GM23338 (cell line): ENCODE measurements at regions not wholly inside any gene's neighbourhood (a gene's known extent, or its start where the extent isn't known, plus 50 kb on each side); places are given as distances from the start of the nearest gene placed in this dataset.
A peak's percentile ranks its signal among the peaks of the same experiment; 100 is the strongest.

Experiments
- ATAC-seq: fragments of 200-7000 bp; cut with Tn5 transposase; 3 replicates; pipeline ENCODE4 v1.9.1; 2020
- DNase-seq: peaks from one replicate; pipeline ENCODE4 v3.0.0-alpha.2; 2015; ENCODE audit warnings: low spot score
- H2AFZ ChIP-seq: fragments of 200-600 bp; sonication (generic); 2 replicates; pipeline ENCODE4 v1.8.0; 2016; ENCODE audit warnings: antibody characterized with exemption, mild to moderate bottlenecking, moderate library complexity
- H3F3A ChIP-seq: fragments of 200-600 bp; sonication (generic); replicated peaks from 2 replicates; pipeline ENCODE4 v1.8.0; 2017; ENCODE audit warnings: antibody characterized with exemption, mixed run types, low read depth
- H3K27ac ChIP-seq: fragments of 200-600 bp; sonication (generic); 2 replicates; pipeline ENCODE4 v1.6.1; 2016; ENCODE audit warnings: low read depth
- H3K27me3 ChIP-seq: fragments of 200-600 bp; sonication (generic); 2 replicates; pipeline ENCODE4 v1.8.0; 2016; ENCODE audit warnings: mild to moderate bottlenecking, mixed run types, moderate library complexity; ENCODE audit not compliant: insufficient read depth
- H3K36me3 ChIP-seq: fragments of 200-600 bp; sonication (generic); 2 replicates; pipeline ENCODE4 v1.8.0; 2016; ENCODE audit warnings: mild to moderate bottlenecking; ENCODE audit not compliant: insufficient read depth
- H3K4me1 ChIP-seq: fragments of 200-600 bp; sonication (generic); 2 replicates; pipeline ENCODE4 v1.8.0; 2016; ENCODE audit warnings: mild to moderate bottlenecking, moderate library complexity; ENCODE audit not compliant: insufficient read depth
- H3K4me2 ChIP-seq: fragments of 200-600 bp; sonication (generic); 2 replicates; pipeline ENCODE4 v1.7.1; 2017; ENCODE audit warnings: mixed run types
- H3K4me3 ChIP-seq: fragments of 200-600 bp; sonication (generic); 2 replicates; pipeline ENCODE4 v1.6.1; 2016; ENCODE audit warnings: mixed run types
- H3K79me2 ChIP-seq: fragments of 200-600 bp; sonication (generic); replicated peaks from 2 replicates; pipeline ENCODE4 v1.8.0; 2017; ENCODE audit warnings: mild to moderate bottlenecking; ENCODE audit not compliant: insufficient read depth
- H3K9me2 ChIP-seq: fragments of 200-600 bp; sonication (generic); 2 replicates; pipeline ENCODE4 v1.8.0; 2017; ENCODE audit not compliant: insufficient read depth
- H4K20me1 ChIP-seq: fragments of 200-600 bp; sonication (generic); replicated peaks from 2 replicates; pipeline ENCODE4 v1.8.0; 2017; ENCODE audit warnings: mild to moderate bottlenecking; ENCODE audit not compliant: insufficient read depth
- H3K27ac Mint-ChIP-seq: 2 replicates; pipeline ENCODE4 v1.8.0; 2020; ENCODE audit warnings: inconsistent platforms, mild to moderate bottlenecking, moderate library complexity, mixed read lengths
- H3K27me3 Mint-ChIP-seq: 3 replicates; pipeline ENCODE4 v1.8.0; 2022; ENCODE audit warnings: low read depth, mild to moderate bottlenecking, moderate library complexity, mixed read lengths, inconsistent platforms; ENCODE audit not compliant: insufficient read depth, poor library complexity
- H3K36me3 Mint-ChIP-seq: 3 replicates; pipeline ENCODE4 v1.8.0; 2021; ENCODE audit warnings: low read depth, mild to moderate bottlenecking, inconsistent platforms, moderate library complexity, mixed read lengths
- H3K4me1 Mint-ChIP-seq: 3 replicates; pipeline ENCODE4 v1.8.0; 2020; ENCODE audit warnings: mild to moderate bottlenecking, inconsistent platforms, mixed read lengths
- H3K4me3 Mint-ChIP-seq: 3 replicates; pipeline ENCODE4 v1.8.0; 2021; ENCODE audit warnings: moderate library complexity, mild to moderate bottlenecking, inconsistent platforms, mixed read lengths
- H3K9me3 Mint-ChIP-seq: 3 replicates; pipeline ENCODE4 v1.8.0; 2020; ENCODE audit warnings: moderate library complexity, mild to moderate bottlenecking, inconsistent platforms, mixed read lengths
- CREB1 ChIP-seq: fragments of 250-450 bp; sonication (Bioruptor Pico); IDR thresholded peaks from 2 replicates; pipeline ENCODE4 v1.5.0; 2020; ENCODE audit warnings: low read depth, mild to moderate bottlenecking, moderate library complexity
- EZH2 ChIP-seq: fragments of 200-600 bp; sonication (generic); IDR thresholded peaks from one replicate; pipeline ENCODE4 v1.8.0; 2017; ENCODE audit warnings: antibody characterized with exemption, mild to moderate bottlenecking, low read depth; ENCODE audit not compliant: unreplicated experiment
- EZH2phosphoT487 ChIP-seq: fragments of 200-600 bp; sonication (generic); IDR thresholded peaks from one replicate; pipeline ENCODE4 v1.8.1; 2018; ENCODE audit warnings: antibody characterized with exemption; ENCODE audit not compliant: unreplicated experiment
- JUNB ChIP-seq: IDR thresholded peaks from one replicate; pipeline ENCODE4 v1.6.1; 2016; ENCODE audit warnings: antibody characterized with exemption; ENCODE audit not compliant: unreplicated experiment
- NANOG ChIP-seq: IDR thresholded peaks from 2 replicates; pipeline ENCODE4 v1.6.1; 2016; ENCODE audit warnings: antibody characterized with exemption, borderline replicate concordance
- REST ChIP-seq: IDR thresholded peaks from one replicate; pipeline ENCODE4 v1.6.1; 2018; ENCODE audit warnings: antibody characterized with exemption; ENCODE audit not compliant: unreplicated experiment
- STAT1 ChIP-seq: IDR thresholded peaks from one replicate; pipeline ENCODE4 v1.6.1; 2016; ENCODE audit warnings: antibody characterized with exemption; ENCODE audit not compliant: unreplicated experiment
- TF ChIP-seq, protein P1 (sequence below): IDR thresholded peaks from 2 replicates; pipeline ENCODE4 v1.6.1; 2016; ENCODE audit warnings: antibody characterized with exemption
- TF ChIP-seq, protein P2 (sequence below), 2 experiments: fragments of 200-600 bp in 1 of 2; sonication (generic) in 1 of 2; conservative IDR thresholded peaks; 2 replicates each; pipeline versions ENCODE4 v1.5.1 to v1.6.1; 2016 to 2017; ENCODE audit warnings: antibody characterized with exemption in 2 of 2, low read depth in 2 of 2, mild to moderate bottlenecking in 2 of 2, moderate library complexity in 1 of 2

DNA sequence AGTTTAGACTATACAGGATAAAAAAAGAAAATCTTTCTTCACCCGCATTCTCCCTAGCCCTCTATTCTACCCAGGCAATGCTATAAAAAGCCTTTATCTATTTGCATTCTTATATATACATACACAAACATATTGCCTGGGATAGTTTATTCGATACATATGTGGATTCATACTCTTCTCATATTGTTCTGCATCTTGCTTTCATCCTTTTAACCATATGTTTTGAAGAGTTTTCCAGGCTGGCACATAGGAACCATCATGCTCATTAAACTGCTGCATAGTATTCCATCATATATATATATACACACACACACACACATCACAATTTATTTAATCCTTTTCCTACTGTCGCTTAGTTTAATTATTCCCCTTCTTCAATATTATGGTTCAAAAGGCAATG, 461.2 kb downstream of the NTRK2 start:
- DNase-seq (no peak), ATAC-seq (no peak)
- no peaks in the 10 kb centered on the region for H3K36me3 ChIP-seq
- H3K4me1 Mint-ChIP-seq, result peaks cover 18% of the 10 kb centered on the region
- H3K27me3 Mint-ChIP-seq, result no peaks in the 10 kb centered on the region
- H3K27ac ChIP-seq, result no peak overlapping the region
- H3K4me3 ChIP-seq, result no peak overlapping the region
- H3K4me3 Mint-ChIP-seq, result no peak overlapping the region
- no peak for TF ChIP-seq EZH2phosphoT487
- TF ChIP-seq STAT1, result no peak
- no peak overlapping the region for H2AFZ ChIP-seq
- H3K9me2 ChIP-seq, result peaks cover 8% of the 10 kb centered on the region; the same call in 1 of the 2 replicates
- H3K36me3 Mint-ChIP-seq, result peaks cover 11% of the 10 kb centered on the region; the same call in 2 of the 3 replicates
- H4K20me1 ChIP-seq, result no peaks in the 10 kb centered on the region
- no peak overlapping the region for H3K4me2 ChIP-seq
- H3K9me3 Mint-ChIP-seq, result peaks cover 14% of the 10 kb centered on the region
- H3K27ac Mint-ChIP-seq, result no peak overlapping the region
- H3K27me3 ChIP-seq, result no peaks in the 10 kb centered on the region
- H3K4me1 ChIP-seq, result peaks cover 11% of the 10 kb centered on the region
- no peaks in the 10 kb centered on the region for H3F3A ChIP-seq
- H3K79me2 ChIP-seq, result no peaks in the 10 kb centered on the region

DNA sequence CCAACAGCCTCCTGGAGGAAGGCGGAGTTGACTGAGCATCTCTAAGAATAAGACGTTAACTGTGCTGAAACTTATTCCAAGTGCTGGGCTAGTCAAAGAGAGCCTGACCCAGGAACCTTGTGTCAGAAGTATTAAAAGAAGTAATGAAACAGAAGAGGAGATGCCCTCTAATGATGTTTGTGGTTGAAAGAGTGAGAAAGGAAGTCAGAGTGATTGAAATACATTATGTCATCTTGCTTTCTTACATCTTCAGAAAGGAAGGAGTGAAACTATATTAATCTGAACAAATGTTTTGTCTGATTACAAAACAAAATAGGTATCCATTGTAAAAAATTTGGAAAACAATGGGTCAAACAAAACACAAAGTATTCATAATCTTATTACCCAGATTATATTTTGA, 460.7 kb downstream of the NTRK2 start:
- Histone ChIP-seq H3K27ac (no peak overlapping the region), H3K79me2 (no peaks in the 10 kb centered on the region), H3F3A (no peaks in the 10 kb centered on the region), H3K4me1 (peaks cover 11% of the 10 kb centered on the region), H4K20me1 (no peaks in the 10 kb centered on the region), H3K4me3 (no peak overlapping the region), H3K36me3 (no peaks in the 10 kb centered on the region), H3K4me2 (no peak overlapping the region), H3K27me3 (no peaks in the 10 kb centered on the region), H2AFZ (0 out of 2 replicates have a peak overlapping the region, but pooled peaks have one; percentile 66), H3K9me2 (peaks cover 12% of the 10 kb centered on the region; the same call in 1 of the 2 replicates)
- peaks cover 20% of the 10 kb centered on the region for H3K4me1 Mint-ChIP-seq
- no peaks in the 10 kb centered on the region for H3K27me3 Mint-ChIP-seq
- peaks cover 13% of the 10 kb centered on the region; the same call in 2 of the 3 replicates for H3K36me3 Mint-ChIP-seq
- peaks cover 15% of the 10 kb centered on the region for H3K9me3 Mint-ChIP-seq
- H3K27ac Mint-ChIP-seq, result no peak overlapping the region
- no peak for DNase-seq
- H3K4me3 Mint-ChIP-seq, result no peak overlapping the region
- ATAC-seq, result no peak
- TF ChIP-seq REST (no peak), STAT1 (no peak), CREB1 (no peak), JUNB (no peak), EZH2phosphoT487 (no peak), NANOG (no peak), EZH2 (no peak)
- TF ChIP-seq, protein P1, sequence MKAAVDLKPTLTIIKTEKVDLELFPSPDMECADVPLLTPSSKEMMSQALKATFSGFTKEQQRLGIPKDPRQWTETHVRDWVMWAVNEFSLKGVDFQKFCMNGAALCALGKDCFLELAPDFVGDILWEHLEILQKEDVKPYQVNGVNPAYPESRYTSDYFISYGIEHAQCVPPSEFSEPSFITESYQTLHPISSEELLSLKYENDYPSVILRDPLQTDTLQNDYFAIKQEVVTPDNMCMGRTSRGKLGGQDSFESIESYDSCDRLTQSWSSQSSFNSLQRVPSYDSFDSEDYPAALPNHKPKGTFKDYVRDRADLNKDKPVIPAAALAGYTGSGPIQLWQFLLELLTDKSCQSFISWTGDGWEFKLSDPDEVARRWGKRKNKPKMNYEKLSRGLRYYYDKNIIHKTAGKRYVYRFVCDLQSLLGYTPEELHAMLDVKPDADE, result no peak
- TF ChIP-seq, protein P2, sequence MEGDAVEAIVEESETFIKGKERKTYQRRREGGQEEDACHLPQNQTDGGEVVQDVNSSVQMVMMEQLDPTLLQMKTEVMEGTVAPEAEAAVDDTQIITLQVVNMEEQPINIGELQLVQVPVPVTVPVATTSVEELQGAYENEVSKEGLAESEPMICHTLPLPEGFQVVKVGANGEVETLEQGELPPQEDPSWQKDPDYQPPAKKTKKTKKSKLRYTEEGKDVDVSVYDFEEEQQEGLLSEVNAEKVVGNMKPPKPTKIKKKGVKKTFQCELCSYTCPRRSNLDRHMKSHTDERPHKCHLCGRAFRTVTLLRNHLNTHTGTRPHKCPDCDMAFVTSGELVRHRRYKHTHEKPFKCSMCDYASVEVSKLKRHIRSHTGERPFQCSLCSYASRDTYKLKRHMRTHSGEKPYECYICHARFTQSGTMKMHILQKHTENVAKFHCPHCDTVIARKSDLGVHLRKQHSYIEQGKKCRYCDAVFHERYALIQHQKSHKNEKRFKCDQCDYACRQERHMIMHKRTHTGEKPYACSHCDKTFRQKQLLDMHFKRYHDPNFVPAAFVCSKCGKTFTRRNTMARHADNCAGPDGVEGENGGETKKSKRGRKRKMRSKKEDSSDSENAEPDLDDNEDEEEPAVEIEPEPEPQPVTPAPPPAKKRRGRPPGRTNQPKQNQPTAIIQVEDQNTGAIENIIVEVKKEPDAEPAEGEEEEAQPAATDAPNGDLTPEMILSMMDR (conservative IDR thresholded peaks at IDR 0.05; ENCODE audit: low read depth in 2 of 2), result no peak
